Lower leg skin (tissue), 4 donors: ENCODE measurements at regions not wholly inside any gene's neighbourhood (a gene's known extent, or its start where the extent isn't known, plus 50 kb on each side); places are given as distances from the start of the nearest gene placed in this dataset.
"Not testable (repeated sequence)": the region's sequence is repeated elsewhere in the genome, so short reads cannot be mapped to it uniquely, and the experiment has no call there.

ENCODE experiments used
- DNase-seq, 2 donors: peaks; one replicate each; pipeline ENCODE4 v3.0.0-alpha.2; 2019; ENCODE audit warnings: low spot score in 2 of 2
- H3K4me3 ChIP-seq: fragments of 200-600 bp; sonication (generic); 2 replicates; pipeline ENCODE4 v1.5.1; 2017; ENCODE audit warnings: mild to moderate bottlenecking, low read depth; ENCODE audit not compliant: poor library complexity, severe bottlenecking
- POLR2A ChIP-seq, 2 donors: fragments of 450-650 bp; IDR thresholded peaks; one replicate each; pipeline ENCODE4 v1.6.1; 2016 to 2017; ENCODE audit warnings: antibody characterized with exemption in 2 of 2, mild to moderate bottlenecking in 1 of 2, moderate library complexity in 1 of 2
- WGBS, 2 donors: methylation state at CpG; one replicate each; pipeline ENCODE4 v1.1.5; 2018; 5-methylcytosine and 5-hydroxymethylcytosine counted together
- intact Hi-C: fragments of 100-400 bp; cut with DNase I; formaldehyde crosslinking; loops from one replicate; pipeline ENCODE4 v1.15.0; 2023; ENCODE audit warnings: low total_unique reads
- TF ChIP-seq, protein P1 (sequence below), 3 donors: fragments of 450-650 bp; IDR thresholded peaks; one replicate each; pipeline ENCODE4 v1.5.1; 2016; ENCODE audit warnings: antibody characterized with exemption in 3 of 3, mild to moderate bottlenecking in 3 of 3, moderate library complexity in 2 of 3

DNA sequence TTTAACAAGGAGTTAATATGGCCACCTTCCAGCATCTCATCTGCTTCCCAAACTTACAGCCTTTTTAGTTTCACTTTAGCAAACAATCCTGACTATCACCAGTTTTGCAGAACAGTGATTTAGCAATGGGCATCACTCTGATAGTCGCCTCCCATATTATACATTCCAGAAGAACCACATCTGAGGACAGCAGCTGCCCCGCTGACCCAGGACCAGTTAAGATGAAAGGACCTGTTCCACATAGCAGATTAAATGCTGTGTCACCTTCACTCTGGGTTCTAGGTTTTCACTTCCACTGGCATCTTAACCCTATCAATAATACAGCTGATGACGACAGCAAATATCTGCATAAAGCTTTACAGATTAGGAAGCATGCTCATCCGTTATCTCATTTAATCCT is 99.8 kb downstream of the TRIM69 start:
- intact Hi-C loops = no loop called here
- TF ChIP-seq, protein P1, sequence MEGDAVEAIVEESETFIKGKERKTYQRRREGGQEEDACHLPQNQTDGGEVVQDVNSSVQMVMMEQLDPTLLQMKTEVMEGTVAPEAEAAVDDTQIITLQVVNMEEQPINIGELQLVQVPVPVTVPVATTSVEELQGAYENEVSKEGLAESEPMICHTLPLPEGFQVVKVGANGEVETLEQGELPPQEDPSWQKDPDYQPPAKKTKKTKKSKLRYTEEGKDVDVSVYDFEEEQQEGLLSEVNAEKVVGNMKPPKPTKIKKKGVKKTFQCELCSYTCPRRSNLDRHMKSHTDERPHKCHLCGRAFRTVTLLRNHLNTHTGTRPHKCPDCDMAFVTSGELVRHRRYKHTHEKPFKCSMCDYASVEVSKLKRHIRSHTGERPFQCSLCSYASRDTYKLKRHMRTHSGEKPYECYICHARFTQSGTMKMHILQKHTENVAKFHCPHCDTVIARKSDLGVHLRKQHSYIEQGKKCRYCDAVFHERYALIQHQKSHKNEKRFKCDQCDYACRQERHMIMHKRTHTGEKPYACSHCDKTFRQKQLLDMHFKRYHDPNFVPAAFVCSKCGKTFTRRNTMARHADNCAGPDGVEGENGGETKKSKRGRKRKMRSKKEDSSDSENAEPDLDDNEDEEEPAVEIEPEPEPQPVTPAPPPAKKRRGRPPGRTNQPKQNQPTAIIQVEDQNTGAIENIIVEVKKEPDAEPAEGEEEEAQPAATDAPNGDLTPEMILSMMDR (IDR thresholded peaks at IDR 0.05) = no peak
- no peak for TF ChIP-seq POLR2A (IDR thresholded peaks at IDR 0.05)
- no peak for DNase-seq
- 87% methylated on average over 4 of the region's 4 CpGs for WGBS, 2 donors
- H3K4me3 ChIP-seq = no peak overlapping the region

- intact Hi-C loops, H3K4me3 ChIP-seq, DNase-seq: not testable (repeated sequence)
- 33 to 39% methylated on average over 3 of the region's 3 CpGs for WGBS, 2 donors
Observed at GRCh38 chr15:44838929-44839328, 102.6 kb downstream of the TRIM69 start.

DNA sequence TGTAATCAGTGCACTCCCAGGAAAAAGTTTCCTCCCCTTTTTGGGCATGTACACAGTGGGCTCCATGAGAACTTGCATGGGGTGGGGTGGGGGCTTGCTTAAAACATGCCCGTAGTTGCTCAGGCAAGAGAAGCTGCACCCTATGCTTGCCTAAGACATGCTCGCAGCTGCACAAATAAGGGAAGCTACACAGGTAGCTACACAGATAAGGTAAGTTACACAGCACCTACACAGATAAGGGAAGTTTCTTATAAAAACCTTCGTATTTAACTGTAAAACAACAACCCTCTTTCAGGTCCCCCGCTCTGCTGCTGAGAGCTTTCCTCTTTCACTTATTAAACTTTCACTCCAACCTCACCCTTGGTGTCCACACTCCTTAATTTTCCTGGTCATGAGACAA is 105.4 kb downstream of the TRIM69 start:
- 72 to 87% methylated on average over 4 of the region's 4 CpGs for WGBS, 2 donors
- H3K4me3 ChIP-seq, DNase-seq, intact Hi-C loops: not testable (repeated sequence)

GRCh38 chr15:44842883-44843282 is 106.6 kb downstream of the TRIM69 start:
- intact Hi-C loops, DNase-seq, H3K4me3 ChIP-seq: not testable (repeated sequence)
- 53 to 68% methylated on average over 6 of the region's 6 CpGs for WGBS, 2 donors

- DNase-seq = peak in 1 of 2 donors; percentile 23
- intact Hi-C loops, H3K4me3 ChIP-seq: not testable (repeated sequence)
- WGBS, 2 donors = 86 to 88% methylated on average over 2 of the region's 2 CpGs
Observed at GRCh38 chr15:44844936-44845335, 108.6 kb downstream of the TRIM69 start.

DNA sequence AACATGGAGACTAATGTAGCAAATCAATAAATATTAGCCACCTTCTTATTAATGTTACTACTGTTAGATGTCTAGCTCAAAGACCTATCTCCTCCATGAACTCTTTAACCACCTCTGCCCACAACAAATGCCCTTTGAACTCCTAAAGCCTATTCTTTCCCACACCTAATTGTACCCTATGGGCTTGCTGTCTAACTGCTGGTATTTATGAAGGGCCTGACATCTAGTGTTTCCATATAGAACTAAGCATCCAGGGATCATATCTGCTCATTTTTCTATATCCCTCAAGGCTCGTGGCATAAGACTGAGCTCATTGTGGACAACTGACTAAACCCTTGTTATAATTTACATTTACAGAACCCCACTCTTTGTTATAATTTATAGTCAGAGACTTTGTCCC is 109.8 kb downstream of the TRIM69 start:
- intact Hi-C loops, H3K4me3 ChIP-seq, DNase-seq: not testable (repeated sequence)
- WGBS, 2 donors = no CpG with 5 or more reads among the region's 1 CpG

- DNase-seq, H3K4me3 ChIP-seq, intact Hi-C loops: not testable (repeated sequence)
- 67 to 85% methylated on average over 1 of the region's 2 CpGs for WGBS, 2 donors
Observed at GRCh38 chr15:44847555-44847954, 108.9 kb upstream of the TERB2 start.

- 72 to 83% methylated on average over 5 of the region's 5 CpGs for WGBS, 2 donors
- H3K4me3 ChIP-seq, intact Hi-C loops, DNase-seq: not testable (repeated sequence)
Observed at GRCh38 chr15:44848859-44849258, 107.6 kb upstream of the TERB2 start.

DNA sequence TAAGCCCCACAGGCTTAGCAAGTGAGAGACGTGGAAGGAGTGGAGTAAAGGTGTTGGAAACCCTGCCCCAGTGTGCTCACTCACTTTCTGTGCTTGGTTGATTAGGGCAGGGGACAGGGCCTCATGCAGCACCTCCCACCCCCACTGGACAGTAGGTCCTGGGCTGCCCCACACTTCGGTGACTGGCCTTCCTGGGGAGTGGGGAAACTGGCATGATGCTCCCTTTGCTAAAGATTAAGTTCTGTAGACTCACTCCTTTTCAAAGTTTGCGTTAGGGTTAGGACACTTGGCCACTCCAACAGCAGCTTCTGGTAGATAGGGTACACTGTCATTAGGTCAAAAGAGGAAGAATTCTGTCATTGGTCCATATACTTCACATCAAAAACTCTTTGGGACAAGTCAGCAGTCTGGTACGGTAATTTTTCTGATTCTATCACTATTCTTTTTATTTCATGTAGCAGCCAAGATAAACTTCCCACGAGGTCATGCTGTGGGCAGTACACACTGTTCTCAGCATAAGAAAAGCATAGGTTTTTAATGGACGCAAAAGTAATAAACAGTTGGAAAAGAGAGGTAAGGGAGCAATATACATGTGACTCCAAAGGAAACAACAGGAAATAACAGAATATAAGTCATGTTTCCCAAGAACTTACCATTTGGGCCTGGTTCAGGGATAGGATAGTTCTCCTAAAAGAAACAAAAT is 106.6 kb upstream of the TERB2 start:
- 72 to 78% methylated on average over 6 of the region's 6 CpGs for WGBS, 2 donors
- DNase-seq = peak in 1 of 2 donors; percentile 37
- H3K4me3 ChIP-seq, intact Hi-C loops: not testable (repeated sequence)

DNA sequence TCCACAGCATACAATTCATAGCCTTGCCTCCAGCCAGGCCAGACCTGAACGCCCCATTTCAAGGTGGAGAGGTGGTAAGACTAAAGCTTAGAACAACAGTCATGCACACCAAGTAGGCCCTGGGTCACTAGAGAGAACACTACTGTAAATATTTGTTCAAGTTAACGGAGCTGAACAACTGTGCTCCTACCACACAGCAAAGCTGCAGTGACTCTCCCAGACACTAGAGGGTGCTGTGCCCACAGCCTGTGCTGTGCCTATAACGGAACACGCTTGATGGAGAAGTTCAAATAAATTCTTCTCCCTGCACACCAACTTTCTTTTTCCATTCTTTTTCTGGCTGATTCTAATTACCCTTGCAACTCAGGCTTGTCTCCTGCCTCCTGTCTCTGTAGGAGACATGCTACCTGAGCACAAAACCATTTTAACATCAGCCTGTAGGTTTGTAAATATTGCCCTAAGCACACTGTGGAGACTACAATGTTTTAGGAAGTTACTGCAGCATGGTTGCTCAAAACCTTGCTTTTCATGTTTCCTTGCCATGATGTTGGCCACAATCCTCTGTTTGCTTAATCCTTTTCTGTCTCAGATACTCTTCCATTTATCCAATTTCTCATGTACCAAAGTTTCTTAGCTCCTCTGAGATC is 103.1 kb upstream of the TERB2 start:
- H3K4me3 ChIP-seq, intact Hi-C loops: not testable (repeated sequence)
- 29 to 32% methylated on average over 4 of the region's 4 CpGs for whole genome bisulfite sequencing, 2 donors

DNA sequence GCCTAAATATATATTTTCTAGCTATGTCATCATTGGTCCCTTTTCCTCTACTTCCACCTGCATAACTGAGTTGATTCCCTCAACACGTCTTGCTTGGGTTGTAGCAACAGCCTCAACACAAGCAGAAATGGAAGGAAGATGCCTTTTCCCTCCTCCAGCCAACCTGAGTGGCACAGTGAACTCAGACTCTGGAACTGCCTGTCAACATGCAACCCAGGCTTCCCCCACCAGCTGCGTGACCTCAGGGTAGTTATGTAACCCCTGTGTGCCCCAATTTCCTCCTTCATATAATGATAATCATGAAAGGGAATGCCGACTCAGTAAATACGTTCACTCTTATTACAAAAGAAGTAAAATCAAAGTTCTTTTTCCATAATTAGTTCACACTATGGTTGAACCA is 101.8 kb upstream of the TERB2 start:
- H3K4me3 ChIP-seq, DNase-seq, intact Hi-C loops: not testable (repeated sequence)
- 56 to 70% methylated on average over 4 of the region's 4 CpGs for WGBS, 2 donors

More for the DNA sequence above, 103.1 kb upstream of the TERB2 start:
- peak in 1 of 2 donors; percentile 19 for DNase-seq

DNA sequence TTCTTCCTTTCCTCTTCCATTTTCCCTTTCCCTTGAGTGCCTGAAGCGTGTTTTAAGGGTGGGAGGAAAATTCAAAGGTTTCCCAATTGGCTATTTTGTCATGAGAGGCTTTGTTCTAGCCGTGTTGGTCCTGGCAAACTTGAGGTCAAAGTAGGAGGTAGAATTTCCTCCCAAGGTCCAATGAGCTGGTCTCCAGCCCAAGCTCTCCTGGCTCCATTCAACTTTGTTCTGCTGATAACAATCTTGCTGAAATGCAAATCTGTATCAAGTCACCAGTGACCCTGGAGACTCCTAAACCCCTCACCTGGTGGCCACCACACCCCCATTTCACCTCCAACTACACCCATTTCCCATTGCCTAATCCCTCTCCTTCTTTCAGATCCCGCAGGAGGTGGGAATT is 100.2 kb upstream of the TERB2 start:
- intact Hi-C loops, H3K4me3 ChIP-seq, DNase-seq: not testable (repeated sequence)
- WGBS, 2 donors = 61 to 75% methylated on average over 2 to 3 of the region's 3 CpGs

DNA sequence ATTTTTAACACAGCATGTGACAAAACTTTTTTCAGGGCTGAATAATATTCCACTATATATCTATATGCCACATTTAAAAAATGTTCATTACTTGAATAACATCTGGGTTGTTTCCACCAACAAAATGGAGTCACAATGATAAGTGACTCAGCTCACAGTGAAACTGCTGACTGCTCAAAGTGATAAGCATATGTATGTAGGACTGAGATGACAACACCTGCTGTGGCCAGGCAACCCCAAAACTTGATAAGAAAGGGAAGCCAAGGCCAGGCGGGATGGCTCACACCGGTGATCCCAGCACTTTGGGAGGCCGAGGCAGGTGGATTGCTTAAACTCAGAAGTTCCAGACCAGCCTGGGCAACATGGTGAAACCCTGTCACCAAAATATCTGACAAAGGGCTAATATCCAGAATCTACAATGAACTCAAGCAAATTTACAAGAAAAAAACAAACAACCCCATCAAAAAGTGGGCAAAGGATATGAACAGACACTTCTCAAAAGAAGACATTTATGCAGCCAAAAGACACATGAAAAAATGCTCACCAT is 99.2 kb upstream of the TERB2 start:
- H3K4me3 ChIP-seq, intact Hi-C loops, DNase-seq: not testable (repeated sequence)
- WGBS, 2 donors = 100% methylated on average over 1 to 2 of the region's 3 CpGs

GRCh38 chr15:44859088-44859487 is 97.4 kb upstream of the TERB2 start:
- 81 to 87% methylated on average over 2 of the region's 2 CpGs for WGBS, 2 donors
- intact Hi-C loops = not testable (repeated sequence)

More at GRCh38 chr15:44859088-44859487, 97.4 kb upstream of the TERB2 start:
- not testable (repeated sequence) for DNase-seq, H3K4me3 ChIP-seq
